HepG2 (cell line): ENCODE measurements at regions not wholly inside any gene's neighbourhood (a gene's known extent, or its start where the extent isn't known, plus 50 kb on each side); places are given as distances from the start of the nearest gene placed in this dataset.

Source experiments
- ATAC-seq: fragments of 200-7000 bp; cut with Tn5 transposase; 3 replicates; pipeline ENCODE4 v1.9.1; 2020; ENCODE audit warnings: mild to moderate bottlenecking, moderate library complexity
- BruUV-seq: library from RNA; stranded (reverse); fragments of 400-500 nt; replicated peaks from 2 replicates; lab custom pipeline; 2021; lab: Mats Ljungman, UMichigan
- CTCF ChIA-PET: fragments of 300-600 bp; formaldehyde crosslinking; extraction: SDS; loops from one replicate; lab custom pipeline; 2021; ENCODE audit warnings: low total read pairs, inconsistent platforms, low intra/inter-chr PET ratio; lab: Yijun Ruan, JAX
- POLR2A ChIA-PET: fragments of 350-600 bp; sonication (Branson Sonifier 250); formaldehyde crosslinking; loops from one replicate; lab custom pipeline; 2020; ENCODE audit warnings: antibody characterized with exemption, inconsistent platforms; lab: Yijun Ruan, JAX
- DNase-seq: peaks from one replicate; pipeline ENCODE4 v3.0.0-alpha.2; 2015; ENCODE audit warnings: low spot score
- FAIRE-seq: peaks from 3 replicates; lab custom pipeline; 2011; peaks lifted over from hg19 to GRCh38; lab: Jason Lieb, UNC
- H2AFZ ChIP-seq: one replicate; pipeline ENCODE4 v1.6.1; 2011; ENCODE audit warnings: low read length, inconsistent platforms
- H3K27ac ChIP-seq: fragments of 300-600 bp; 3 replicates; pipeline ENCODE4 v1.8.0; 2011; ENCODE audit warnings: mixed run types, mild to moderate bottlenecking, mixed read lengths, low read length, inconsistent platforms; ENCODE audit not compliant: insufficient read depth; ENCODE audit errors: extremely low read length
- H3K27me3 ChIP-seq, 2 experiments: fragments of 200-600 bp in 1 of 2; 2 replicates in 1 of 2; 3 replicates in 1 of 2; pipeline versions ENCODE4 v1.6.0 to v1.8.0; 2011; ENCODE audit warnings: low read length in 2 of 2, mild to moderate bottlenecking in 2 of 2, moderate library complexity in 2 of 2, inconsistent platforms in 1 of 2; ENCODE audit not compliant: insufficient read depth in 2 of 2, control insufficient read depth in 1 of 2
- H3K36me3 ChIP-seq, 2 experiments: fragments of 200-600 bp in 1 of 2; replicated peaks in 1 of 2; 2 replicates in 1 of 2; 3 replicates in 1 of 2; pipeline versions ENCODE4 v1.5.1 to v1.8.0; 2011; ENCODE audit warnings: low read length in 2 of 2, inconsistent platforms in 1 of 2; ENCODE audit not compliant: insufficient read depth in 2 of 2, control insufficient read depth in 1 of 2
- H3K4me1 ChIP-seq: 2 replicates; pipeline ENCODE4 v1.5.1; 2012; ENCODE audit warnings: low read length, inconsistent platforms; ENCODE audit not compliant: insufficient read depth
- H3K4me2 ChIP-seq: 2 replicates; pipeline ENCODE4 v1.6.0; 2011; ENCODE audit warnings: low read depth, low read length, inconsistent platforms
- H3K4me3 ChIP-seq, 3 experiments: fragments of 200-600 bp in 1 of 3; sonication (generic), shearing (Covaris generic) in 1 of 3; replicated peaks in 1 of 3; 2 replicates each; pipeline ENCODE4 v1.5.1; 2011 to 2016; ENCODE audit warnings: low read length in 3 of 3, inconsistent platforms in 2 of 3, low read depth in 2 of 3, mild to moderate bottlenecking in 2 of 3, control low read depth in 1 of 3, mixed read lengths in 1 of 3; ENCODE audit not compliant: insufficient read depth in 1 of 3
- H3K79me2 ChIP-seq: one replicate; pipeline ENCODE4 v1.6.1; 2011; ENCODE audit warnings: low read length, inconsistent platforms; ENCODE audit not compliant: insufficient read depth
- H3K9ac ChIP-seq: 2 replicates; pipeline ENCODE4 v1.6.0; 2011; ENCODE audit warnings: mild to moderate bottlenecking, low read depth, low read length, inconsistent platforms; ENCODE audit not compliant: insufficient read depth
- H3K9me3 ChIP-seq: 2 replicates; pipeline ENCODE4 v1.5.1; 2012; ENCODE audit warnings: mild to moderate bottlenecking, low read length
- H4K20me1 ChIP-seq: 2 replicates; pipeline ENCODE4 v1.6.0; 2011; ENCODE audit warnings: inconsistent platforms, mild to moderate bottlenecking, low read length, moderate library complexity; ENCODE audit not compliant: insufficient read depth
- AGO2 ChIP-seq: fragments of 200-400 bp; formaldehyde crosslinking; optimal IDR thresholded peaks from 2 replicates; pipeline ENCODE3; 2017; ENCODE audit warnings: mild to moderate bottlenecking, low read depth, low read length, moderate library complexity
- MIER3 ChIP-seq: IDR thresholded peaks from 2 replicates; pipeline ENCODE4 v1.6.1; 2016; ENCODE audit warnings: missing compliant biosample characterization, borderline replicate concordance
- NFE2L2 ChIP-seq: fragments of 150-350 bp; IDR thresholded peaks from 2 replicates; pipeline ENCODE4 v1.6.1; 2014; ENCODE audit warnings: low read length
- SNAPC5 ChIP-seq: sonication (generic); formaldehyde crosslinking; IDR thresholded peaks from 2 replicates; pipeline ENCODE4 v1.8.1; 2023; ENCODE audit warnings: mild to moderate bottlenecking, missing genetic modification reagents, borderline replicate concordance
- ZIK1 ChIP-seq: sonication (generic); formaldehyde crosslinking; IDR thresholded peaks from 2 replicates; pipeline ENCODE4 v1.5.0; 2020; ENCODE audit warnings: mild to moderate bottlenecking, low read depth, missing genetic modification reagents, borderline replicate concordance
- ZNF362 ChIP-seq: sonication (generic); formaldehyde crosslinking; IDR thresholded peaks from 2 replicates; pipeline ENCODE4 v1.4.0; 2020; ENCODE audit warnings: missing genetic modification reagents, mild to moderate bottlenecking, borderline replicate concordance
- ZNF563 ChIP-seq: sonication (generic); formaldehyde crosslinking; IDR thresholded peaks from 2 replicates; pipeline ENCODE4 v1.8.0; 2022; ENCODE audit warnings: mild to moderate bottlenecking, moderate library complexity, missing genetic modification reagents
- ZNF572 ChIP-seq: sonication (generic); formaldehyde crosslinking; IDR thresholded peaks from 2 replicates; pipeline ENCODE4 v1.5.1; 2020; ENCODE audit warnings: mild to moderate bottlenecking, missing genetic modification reagents
- ZNF775 ChIP-seq: sonication (generic); formaldehyde crosslinking; IDR thresholded peaks from 2 replicates; pipeline ENCODE4 v1.4.0; 2020; ENCODE audit warnings: missing genetic modification reagents, mild to moderate bottlenecking, moderate library complexity, borderline replicate concordance
- WGBS: methylation state at CpG from one replicate; pipeline ENCODE4 v1.1.6; 2017; ENCODE audit warnings: low lambda C conversion rate; 5-methylcytosine and 5-hydroxymethylcytosine counted together
- in situ Hi-C: cut with HindIII; loops from 2 replicates; pipeline ENCODE4 v1.10.0; 2017; ENCODE audit warnings: low pct_unique_long_range_greater_than_20kb; ENCODE audit not compliant: extremely low pct_ligation_motif_present
- intact Hi-C: fragments of 100-400 bp; cut with micrococcal nuclease; formaldehyde crosslinking; loops from one replicate; pipeline ENCODE4 v1.10.0; 2022; ENCODE audit not compliant: unreplicated experiment

GRCh38 chrX:44401151-44401550 lies 57.7 kb upstream of the EFHC2 start:
- ATAC-seq (no peak), DNase-seq (no peak), FAIRE-seq (no peak)
- no peak overlapping the region for H2AFZ ChIP-seq
- TF ChIP-seq ZNF775 (CRISPR knock-in tag) (no peak), ZNF563 (no peak), ZNF362 (CRISPR knock-in tag) (no peak), NFE2L2 (no peak), SNAPC5 (no peak), ZNF572 (no peak), AGO2 (no peak), MIER3 (CRISPR knock-in tag) (no peak)
- no peaks in the 10 kb centered on the region for H3K4me1 ChIP-seq
- WGBS: 10% methylated on average over 4 of the region's 4 CpGs
- H4K20me1 ChIP-seq: no peaks in the 10 kb centered on the region
- CTCF ChIA-PET: no interaction called here
- H3K4me2 ChIP-seq: no peak overlapping the region
- in situ Hi-C loops: no loop called here
- no peak overlapping the region for H3K9ac ChIP-seq
- no peaks in the 10 kb centered on the region for H3K9me3 ChIP-seq
- POLR2A ChIA-PET: no interaction called here
- H3K4me3 ChIP-seq: no peak overlapping the region
- H3K36me3 ChIP-seq: no peaks in the 10 kb centered on the region
- intact Hi-C loops: no loop called here
- no peak overlapping the region for H3K27ac ChIP-seq
- BruUV-seq: no TSS peak
- no peaks in the 10 kb centered on the region for H3K79me2 ChIP-seq
- H3K27me3 ChIP-seq: no peaks in the 10 kb centered on the region

GRCh38 chrX:44400588-44400987 lies 57.1 kb upstream of the EFHC2 start:
- no peak overlapping the region for H3K4me2 ChIP-seq
- 2% methylated on average over 4 of the region's 4 CpGs for WGBS
- H3K9ac ChIP-seq: no peak overlapping the region
- CTCF ChIA-PET: no interaction called here
- no peak overlapping the region for H3K4me3 ChIP-seq
- no peaks in the 10 kb centered on the region for H3K79me2 ChIP-seq
- no peaks in the 10 kb centered on the region for H3K9me3 ChIP-seq
- FAIRE-seq: no peak
- POLR2A ChIA-PET: no interaction called here
- in situ Hi-C loops (no loop called here), intact Hi-C loops (no loop called here)
- BruUV-seq: no TSS peak
- no peak overlapping the region for H3K27ac ChIP-seq
- DNase-seq: no peak
- no peaks in the 10 kb centered on the region for H4K20me1 ChIP-seq
- H3K4me1 ChIP-seq: no peaks in the 10 kb centered on the region
- ATAC-seq: no peak
- no peak overlapping the region for H2AFZ ChIP-seq
- no peak for TF ChIP-seq ZIK1
- H3K36me3 ChIP-seq: no peaks in the 10 kb centered on the region
- no peaks in the 10 kb centered on the region for H3K27me3 ChIP-seq
